ENCODE measurements at regions not wholly inside any gene's neighbourhood (a gene's known extent, or its start where the extent isn't known, plus 50 kb on each side); places are given as distances from the start of the nearest gene placed in this dataset.

DNA sequence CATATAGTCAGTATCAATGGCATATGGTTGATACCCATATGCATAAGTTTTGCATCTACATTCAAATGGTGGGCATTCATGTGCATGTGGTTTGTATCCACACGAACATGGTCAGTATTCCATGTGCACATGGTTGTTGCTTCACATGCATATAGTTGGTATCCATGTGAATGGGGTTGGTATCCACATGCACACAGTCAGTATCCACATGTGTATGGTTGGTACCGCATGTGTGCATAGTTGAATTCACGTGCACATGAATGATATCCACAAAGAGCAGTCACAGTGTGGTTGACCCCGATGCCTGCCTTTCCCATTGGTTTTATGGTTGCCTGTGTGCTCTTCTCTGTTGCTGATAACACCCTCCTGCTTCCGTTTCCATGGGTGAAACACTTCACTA, 427.9 kb downstream of the STIM2 start:
- ChIA-PET POLR2A (no interaction called here), CTCF (interaction anchor here (1.1 kb wide), 1 partner anchor 30 kb away, joined by 3 read pairs; no protein-coding TSS in a partner anchor)
- TF ChIP-seq, protein P1, sequence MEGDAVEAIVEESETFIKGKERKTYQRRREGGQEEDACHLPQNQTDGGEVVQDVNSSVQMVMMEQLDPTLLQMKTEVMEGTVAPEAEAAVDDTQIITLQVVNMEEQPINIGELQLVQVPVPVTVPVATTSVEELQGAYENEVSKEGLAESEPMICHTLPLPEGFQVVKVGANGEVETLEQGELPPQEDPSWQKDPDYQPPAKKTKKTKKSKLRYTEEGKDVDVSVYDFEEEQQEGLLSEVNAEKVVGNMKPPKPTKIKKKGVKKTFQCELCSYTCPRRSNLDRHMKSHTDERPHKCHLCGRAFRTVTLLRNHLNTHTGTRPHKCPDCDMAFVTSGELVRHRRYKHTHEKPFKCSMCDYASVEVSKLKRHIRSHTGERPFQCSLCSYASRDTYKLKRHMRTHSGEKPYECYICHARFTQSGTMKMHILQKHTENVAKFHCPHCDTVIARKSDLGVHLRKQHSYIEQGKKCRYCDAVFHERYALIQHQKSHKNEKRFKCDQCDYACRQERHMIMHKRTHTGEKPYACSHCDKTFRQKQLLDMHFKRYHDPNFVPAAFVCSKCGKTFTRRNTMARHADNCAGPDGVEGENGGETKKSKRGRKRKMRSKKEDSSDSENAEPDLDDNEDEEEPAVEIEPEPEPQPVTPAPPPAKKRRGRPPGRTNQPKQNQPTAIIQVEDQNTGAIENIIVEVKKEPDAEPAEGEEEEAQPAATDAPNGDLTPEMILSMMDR (IDR thresholded peaks at IDR 0.05; ENCODE audit: control extremely low read depth, extremely low read depth, low read depth, missing control alignments): no peak
- no peak for DNase-seq (ENCODE audit: extremely low spot score)

DNA sequence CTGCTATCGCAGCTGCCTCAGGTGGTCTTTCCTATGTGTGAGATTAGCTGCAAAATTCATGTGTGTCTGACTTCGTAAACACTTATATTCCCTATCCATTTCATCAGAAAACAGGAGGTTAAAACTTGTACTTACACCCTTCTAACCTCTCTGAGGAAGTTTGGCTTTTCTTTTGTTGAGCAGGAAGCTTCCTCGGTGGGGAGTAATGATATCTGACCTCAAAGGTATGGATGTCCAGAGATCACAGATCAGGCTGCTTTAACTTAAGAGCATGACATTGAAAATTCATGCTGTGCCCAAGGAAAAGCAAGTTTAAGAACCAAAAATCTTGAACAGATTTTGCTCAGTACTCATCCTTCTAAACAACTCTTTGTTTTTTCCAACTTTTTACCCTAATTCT, 429.1 kb downstream of the STIM2 start:
- DNase-seq (ENCODE audit: extremely low spot score): no peak
- ChIA-PET CTCF (interaction anchor here (1.5 kb wide), 1 partner anchor 15 kb away, joined by 3 read pairs; no protein-coding TSS in a partner anchor), POLR2A (no interaction called here)
- TF ChIP-seq, protein P1 (IDR thresholded peaks at IDR 0.05; ENCODE audit: control extremely low read depth, extremely low read depth, low read depth, missing control alignments): no peak

DNA sequence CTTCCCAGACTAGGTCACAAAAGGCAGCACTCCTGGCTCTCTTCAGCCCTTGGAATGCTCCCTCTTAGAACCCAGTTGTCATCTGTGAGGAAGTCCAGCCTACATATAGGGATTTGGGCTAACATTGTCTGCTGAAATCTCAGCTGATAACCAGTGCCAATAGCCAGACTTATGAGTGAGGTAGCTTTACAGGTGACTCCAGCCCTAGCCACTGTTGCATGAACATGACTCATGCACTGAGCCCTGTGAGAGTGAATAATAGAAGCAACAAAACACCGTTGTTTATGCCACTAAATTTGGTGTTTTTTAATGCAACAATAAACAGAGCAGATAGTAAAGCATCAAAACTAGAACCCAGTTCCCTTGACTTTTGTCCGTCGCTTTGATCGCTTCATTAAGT, 433.2 kb downstream of the STIM2 start:
- POLR2A ChIA-PET: no interaction called here
- DNase-seq (ENCODE audit: extremely low spot score): no peak
- TF ChIP-seq, protein P1 (IDR thresholded peaks at IDR 0.05; ENCODE audit: control extremely low read depth, extremely low read depth, low read depth, missing control alignments): no peak
- CTCF ChIA-PET: no interaction called here

DNA sequence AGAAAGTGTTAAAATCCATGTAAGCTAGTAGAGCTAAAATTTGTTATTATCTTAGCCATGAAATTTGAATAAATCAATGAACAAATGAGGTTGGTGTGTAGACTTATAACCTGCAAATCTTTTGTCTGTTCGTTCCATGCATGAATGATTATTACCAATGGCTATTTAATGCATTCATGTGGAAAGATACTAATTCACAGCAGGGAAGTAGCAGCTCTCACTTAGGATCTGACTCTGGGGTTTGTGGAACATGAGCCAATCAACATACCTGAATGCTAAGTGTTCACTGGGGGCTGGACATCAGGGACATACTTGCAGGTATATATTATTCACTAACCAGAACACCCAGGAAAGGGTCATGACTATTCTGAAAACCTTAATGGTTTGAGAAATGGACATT, 444.1 kb downstream of the STIM2 start:
- no peak for DNase-seq (ENCODE audit: extremely low spot score)
- ChIA-PET POLR2A (no interaction called here), CTCF (interaction anchor here (0.7 to 1.7 kb wide), 2 partner anchors 14 to 32 kb away, joined by 3 read pairs; no protein-coding TSS in a partner anchor)
- TF ChIP-seq, protein P1 (IDR thresholded peaks at IDR 0.05; ENCODE audit: control extremely low read depth, extremely low read depth, low read depth, missing control alignments): no peak

DNA sequence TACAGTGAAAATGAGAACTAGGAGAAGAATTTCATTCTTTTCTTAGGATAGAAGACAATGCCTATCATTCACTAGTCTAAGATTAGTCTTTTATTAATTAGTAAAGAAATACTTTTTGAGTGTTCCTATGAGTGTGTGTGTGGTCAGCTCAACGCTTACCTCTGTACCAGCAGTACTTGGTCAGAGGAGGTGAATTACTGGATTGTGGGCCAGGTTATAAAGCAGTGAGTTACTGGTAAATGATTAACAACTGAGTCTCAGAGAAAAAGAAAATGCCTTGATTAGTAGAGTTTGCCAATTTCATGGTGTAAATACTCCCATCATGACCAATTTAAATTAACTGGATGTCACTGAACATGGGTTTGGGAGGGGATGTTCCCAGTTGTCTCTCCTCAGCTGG, 444.6 kb downstream of the STIM2 start:
- DNase-seq (ENCODE audit: extremely low spot score): no peak
- TF ChIP-seq, protein P1 (IDR thresholded peaks at IDR 0.05; ENCODE audit: control extremely low read depth, extremely low read depth, low read depth, missing control alignments): no peak
- ChIA-PET CTCF (interaction anchor here (1.7 kb wide), 1 partner anchor 15 kb away, joined by 3 read pairs; no protein-coding TSS in a partner anchor), POLR2A (no interaction called here)

DNA sequence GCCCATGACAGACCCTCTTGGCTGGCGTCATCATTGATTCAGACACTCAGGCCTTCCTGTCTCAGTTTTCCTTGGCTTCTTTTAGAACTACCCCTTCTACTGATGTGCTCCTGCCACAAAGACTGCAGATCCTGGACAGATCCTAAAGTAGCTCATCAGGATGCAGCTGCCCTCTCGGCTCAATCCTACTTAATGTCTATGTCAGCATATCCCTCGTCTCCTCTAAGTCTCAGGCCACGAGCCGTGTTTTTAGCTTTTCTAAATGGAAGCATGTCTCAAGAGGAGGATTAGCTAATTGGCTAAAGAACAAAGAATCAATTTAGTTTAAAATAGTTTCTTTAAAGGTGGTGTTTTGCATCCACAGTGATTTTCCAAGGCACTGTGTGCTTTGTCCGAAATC, 447.7 kb downstream of the STIM2 start:
- CTCF ChIA-PET: no interaction called here
- TF ChIP-seq, protein P1 (IDR thresholded peaks at IDR 0.05; ENCODE audit: control extremely low read depth, extremely low read depth, low read depth, missing control alignments): no peak
- DNase-seq (ENCODE audit: extremely low spot score): no peak
- POLR2A ChIA-PET: no interaction called here

DNA sequence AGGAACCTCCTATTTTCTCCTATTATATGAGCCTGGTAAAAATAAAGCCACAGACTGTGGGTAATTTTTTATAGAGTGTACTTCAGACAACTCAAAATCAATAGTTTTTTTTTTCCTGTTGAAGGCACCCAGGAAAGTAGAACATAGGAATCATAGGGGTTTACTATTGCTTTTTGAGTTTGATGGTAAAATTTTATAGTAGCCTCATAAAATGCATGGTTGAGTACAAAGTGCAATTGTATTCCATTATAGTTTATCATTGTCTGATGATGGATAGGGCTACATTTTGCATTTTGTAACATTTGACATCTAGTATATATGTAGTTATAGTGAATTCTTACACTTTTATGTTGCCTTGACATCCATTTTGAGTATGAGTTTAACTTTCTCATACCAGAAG, 455.0 kb downstream of the STIM2 start:
- TF ChIP-seq, protein P1 (IDR thresholded peaks at IDR 0.05; ENCODE audit: control extremely low read depth, extremely low read depth, low read depth, missing control alignments): no peak
- ChIA-PET CTCF (no interaction called here), POLR2A (no interaction called here)
- DNase-seq (ENCODE audit: extremely low spot score): no peak
